NCI-H2227 (cell line): ENCODE measurements at regions not wholly inside any gene's neighbourhood (a gene's known extent, or its start where the extent isn't known, plus 50 kb on each side); places are given as distances from the start of the nearest gene placed in this dataset.
"Not testable (repeated sequence)": the region's sequence is repeated elsewhere in the genome, so short reads cannot be mapped to it uniquely, and the experiment has no call there.

ENCODE experiments used
- DNase-seq: peaks from one replicate; lab custom pipeline; 2025; ENCODE audit not compliant: unreplicated experiment; lab: John Stamatoyannopoulos, UW

GRCh38 chrX:128653524-128654060 lies 601.4 kb upstream of the ACTRT1 start:
- no peak for DNase-seq

- no peak for DNase-seq
These were observed 598.1 kb upstream of the ACTRT1 start for GRCh38 chrX:128650326-128650725.

- no peak for DNase-seq
These were observed 582.6 kb upstream of the ACTRT1 start for GRCh38 chrX:128634754-128635153.

- DNase-seq, result no peak
These were observed 571.2 kb upstream of the ACTRT1 start for GRCh38 chrX:128623361-128623760.

GRCh38 chrX:128622296-128622695 lies 570.1 kb upstream of the ACTRT1 start:
- no peak for DNase-seq

- no peak for DNase-seq
These were observed 567.3 kb upstream of the ACTRT1 start for GRCh38 chrX:128619490-128619889.

GRCh38 chrX:128616933-128617332 lies 564.7 kb upstream of the ACTRT1 start:
- no peak for DNase-seq

GRCh38 chrX:128606817-128607216 lies 554.6 kb upstream of the ACTRT1 start:
- DNase-seq, result not testable (repeated sequence)

GRCh38 chrX:128606357-128606756 lies 554.2 kb upstream of the ACTRT1 start:
- DNase-seq, result not testable (repeated sequence)

- no peak for DNase-seq
These were observed 549.5 kb upstream of the ACTRT1 start for GRCh38 chrX:128601706-128602105.

- no peak for DNase-seq
These were observed 547.4 kb upstream of the ACTRT1 start for GRCh38 chrX:128599632-128600031.

- no peak for DNase-seq
These were observed 529.8 kb upstream of the ACTRT1 start for GRCh38 chrX:128582036-128582435.

- DNase-seq, result no peak
These were observed 529.4 kb upstream of the ACTRT1 start for GRCh38 chrX:128581615-128582014.

- no peak for DNase-seq
These were observed 490.9 kb upstream of the ACTRT1 start for GRCh38 chrX:128543114-128543513.

GRCh38 chrX:128518508-128518907 lies 466.3 kb upstream of the ACTRT1 start:
- DNase-seq, result no peak

GRCh38 chrX:128517691-128518090 lies 465.5 kb upstream of the ACTRT1 start:
- DNase-seq, result no peak

- DNase-seq, result no peak
These were observed 452.3 kb upstream of the ACTRT1 start for GRCh38 chrX:128504496-128504895.

GRCh38 chrX:128464116-128464515 lies 411.9 kb upstream of the ACTRT1 start:
- no peak for DNase-seq

GRCh38 chrX:128460835-128461234 lies 408.6 kb upstream of the ACTRT1 start:
- no peak for DNase-seq

- no peak for DNase-seq
These were observed 406.7 kb upstream of the ACTRT1 start for GRCh38 chrX:128458888-128459287.

- no peak for DNase-seq
These were observed 405.5 kb upstream of the ACTRT1 start for GRCh38 chrX:128457674-128458073.

GRCh38 chrX:128439159-128439558 lies 387.0 kb upstream of the ACTRT1 start:
- DNase-seq, result no peak

GRCh38 chrX:128438082-128438481 lies 385.9 kb upstream of the ACTRT1 start:
- DNase-seq, result no peak
